GM12872 (cell line): ENCODE measurements at regions not wholly inside any gene's neighbourhood (a gene's known extent, or its start where the extent isn't known, plus 50 kb on each side); places are given as distances from the start of the nearest gene placed in this dataset.

Source experiments
- TF ChIP-seq, protein P1 (sequence below): IDR thresholded peaks from 3 replicates; pipeline ENCODE4 v1.5.1; 2011; ENCODE audit warnings: low read depth, mild to moderate bottlenecking, low read length, moderate library complexity; ENCODE audit not compliant: insufficient read depth

DNA sequence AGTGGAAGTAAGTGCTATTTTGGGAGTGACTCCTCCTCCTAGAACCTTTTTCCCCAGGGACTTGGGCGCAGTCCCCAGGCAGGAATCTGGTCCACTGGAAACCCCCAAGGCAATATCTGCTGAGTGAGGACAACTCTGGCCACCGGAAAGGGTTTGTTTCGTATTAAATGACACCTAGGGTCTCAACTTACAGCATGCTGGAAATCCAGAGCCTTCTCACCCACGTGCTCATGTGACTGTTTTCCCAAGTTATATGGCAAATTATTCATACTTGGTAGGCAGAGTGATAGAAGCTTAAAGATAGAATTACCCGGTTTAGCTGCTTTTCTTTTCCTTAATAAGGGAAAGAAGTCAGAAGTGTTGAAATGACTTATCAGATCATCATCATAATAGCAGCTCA lies 436.9 kb upstream of the SPRED2 start:
- TF ChIP-seq, protein P1, sequence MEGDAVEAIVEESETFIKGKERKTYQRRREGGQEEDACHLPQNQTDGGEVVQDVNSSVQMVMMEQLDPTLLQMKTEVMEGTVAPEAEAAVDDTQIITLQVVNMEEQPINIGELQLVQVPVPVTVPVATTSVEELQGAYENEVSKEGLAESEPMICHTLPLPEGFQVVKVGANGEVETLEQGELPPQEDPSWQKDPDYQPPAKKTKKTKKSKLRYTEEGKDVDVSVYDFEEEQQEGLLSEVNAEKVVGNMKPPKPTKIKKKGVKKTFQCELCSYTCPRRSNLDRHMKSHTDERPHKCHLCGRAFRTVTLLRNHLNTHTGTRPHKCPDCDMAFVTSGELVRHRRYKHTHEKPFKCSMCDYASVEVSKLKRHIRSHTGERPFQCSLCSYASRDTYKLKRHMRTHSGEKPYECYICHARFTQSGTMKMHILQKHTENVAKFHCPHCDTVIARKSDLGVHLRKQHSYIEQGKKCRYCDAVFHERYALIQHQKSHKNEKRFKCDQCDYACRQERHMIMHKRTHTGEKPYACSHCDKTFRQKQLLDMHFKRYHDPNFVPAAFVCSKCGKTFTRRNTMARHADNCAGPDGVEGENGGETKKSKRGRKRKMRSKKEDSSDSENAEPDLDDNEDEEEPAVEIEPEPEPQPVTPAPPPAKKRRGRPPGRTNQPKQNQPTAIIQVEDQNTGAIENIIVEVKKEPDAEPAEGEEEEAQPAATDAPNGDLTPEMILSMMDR, result no peak

DNA sequence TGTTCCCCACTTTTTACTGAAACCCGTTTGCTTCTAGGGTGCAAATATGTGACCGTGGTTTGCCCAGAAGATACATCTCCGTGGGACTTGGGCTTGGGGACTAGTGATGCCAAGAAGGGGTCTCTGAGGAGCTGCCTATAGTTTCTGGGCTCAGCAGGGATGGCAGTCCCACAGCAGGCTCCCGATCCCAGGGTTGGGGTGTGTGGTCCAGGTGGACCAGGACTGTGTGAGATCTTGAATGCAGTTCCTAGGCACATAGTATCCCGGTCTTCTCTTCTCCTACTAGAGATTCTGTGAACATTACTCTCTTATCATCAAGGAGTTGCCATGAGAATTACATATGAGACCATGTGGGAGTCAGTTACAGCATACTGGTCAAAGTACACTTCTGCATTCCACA lies 435.8 kb upstream of the SPRED2 start:
- TF ChIP-seq, protein P1, result no peak

DNA sequence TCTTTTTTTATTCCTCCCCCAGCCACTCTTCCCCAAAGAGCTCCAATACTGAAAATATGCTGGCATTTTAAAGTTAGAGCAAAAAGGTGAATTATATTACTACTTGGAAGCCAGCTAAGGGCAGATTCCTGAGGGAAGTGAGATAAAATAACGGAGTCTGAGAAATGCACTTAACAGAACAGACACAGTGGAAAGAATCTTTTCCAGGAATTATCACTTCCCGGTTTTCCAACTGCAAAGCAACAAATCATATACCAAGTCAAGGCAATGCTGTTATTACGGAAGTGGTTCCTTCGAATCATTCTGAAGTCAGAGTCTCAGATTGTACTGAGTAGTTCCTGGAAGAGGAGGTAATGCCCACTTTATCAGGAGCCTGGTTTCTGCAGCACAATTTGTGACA lies 435.0 kb upstream of the SPRED2 start:
- TF ChIP-seq, protein P1, result no peak

GRCh38 chr2:65866148-65866547 lies 433.7 kb upstream of the SPRED2 start:
- TF ChIP-seq, protein P1, result no peak

- TF ChIP-seq, protein P1, result no peak
These were observed 432.2 kb upstream of the SPRED2 start for GRCh38 chr2:65864619-65865018.

- TF ChIP-seq, protein P1, result no peak
These were observed 431.3 kb upstream of the SPRED2 start for GRCh38 chr2:65863713-65864112.

GRCh38 chr2:65856928-65857327 lies 424.5 kb upstream of the SPRED2 start:
- TF ChIP-seq, protein P1, result no peak

DNA sequence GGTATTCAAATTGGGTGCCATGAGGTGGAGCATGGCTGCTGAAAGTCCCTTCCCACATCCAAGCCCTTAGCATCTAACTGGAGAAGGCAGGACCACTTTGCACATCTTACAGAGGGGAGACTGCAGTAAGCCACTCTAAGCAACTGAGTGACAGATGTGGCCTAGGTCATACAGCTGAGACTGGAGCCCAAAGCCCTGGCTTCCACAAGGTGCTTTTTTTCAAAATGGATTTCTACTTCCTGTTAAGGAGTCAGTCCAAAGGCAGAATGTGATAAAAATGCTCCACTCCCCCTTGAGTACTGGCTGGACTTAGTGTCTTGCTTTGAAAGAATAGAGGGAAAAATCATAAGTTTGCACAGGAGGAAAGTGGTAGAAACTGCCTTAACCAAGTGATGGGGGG lies 424.0 kb upstream of the SPRED2 start:
- TF ChIP-seq, protein P1, result no peak
